GM21528 (cell line): ENCODE measurements at regions not wholly inside any gene's neighbourhood (a gene's known extent, or its start where the extent isn't known, plus 50 kb on each side); places are given as distances from the start of the nearest gene placed in this dataset.
A peak's percentile ranks its signal among the peaks of the same experiment; 100 is the strongest.

Experiments used
- ATAC-seq: cut with Tn5 transposase; IDR thresholded peaks from one replicate; pipeline ENCODE4 v1.9.1; 2021; ENCODE audit warnings: mild to moderate bottlenecking, moderate library complexity; ENCODE audit not compliant: unreplicated experiment, low FRiP score

- no peak for ATAC-seq
Measured at GRCh38 chr15:95843241-95843910, 487.1 kb upstream of the NR2F2 start.

DNA sequence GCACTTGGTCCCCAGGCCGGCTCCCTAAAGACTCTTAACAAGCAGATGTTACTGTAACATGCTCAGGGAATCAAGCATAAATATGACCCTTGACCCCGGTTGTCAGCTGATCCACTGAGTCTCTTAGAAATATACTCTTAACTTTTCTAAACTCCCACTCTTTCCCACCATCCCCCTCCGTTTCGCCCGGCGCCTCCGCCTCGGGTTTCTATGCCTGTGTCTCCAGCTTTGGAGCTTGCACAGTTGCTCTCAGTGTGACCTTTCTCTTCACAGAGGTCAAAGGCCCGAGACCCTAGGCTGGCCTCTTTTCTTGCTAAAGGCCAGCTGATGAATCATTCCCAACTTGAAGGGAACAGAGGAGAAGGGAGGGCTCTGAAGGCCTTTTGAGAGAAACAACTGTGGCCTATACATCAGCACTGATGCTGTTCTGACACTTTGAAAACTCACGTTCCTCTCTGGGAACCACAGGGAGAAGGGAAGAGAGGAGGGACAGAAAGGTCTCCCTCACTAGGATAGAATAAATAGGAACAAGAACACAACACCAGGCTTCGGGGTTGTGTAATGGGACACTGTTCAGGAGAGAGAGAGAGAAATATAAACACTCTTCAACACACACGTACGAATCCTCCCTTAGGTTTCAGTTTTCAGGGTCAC lies 484.5 kb upstream of the NR2F2 start:
- ATAC-seq = no peak

- no peak for ATAC-seq
Measured at GRCh38 chr15:95848126-95848525, 482.4 kb upstream of the NR2F2 start.

DNA sequence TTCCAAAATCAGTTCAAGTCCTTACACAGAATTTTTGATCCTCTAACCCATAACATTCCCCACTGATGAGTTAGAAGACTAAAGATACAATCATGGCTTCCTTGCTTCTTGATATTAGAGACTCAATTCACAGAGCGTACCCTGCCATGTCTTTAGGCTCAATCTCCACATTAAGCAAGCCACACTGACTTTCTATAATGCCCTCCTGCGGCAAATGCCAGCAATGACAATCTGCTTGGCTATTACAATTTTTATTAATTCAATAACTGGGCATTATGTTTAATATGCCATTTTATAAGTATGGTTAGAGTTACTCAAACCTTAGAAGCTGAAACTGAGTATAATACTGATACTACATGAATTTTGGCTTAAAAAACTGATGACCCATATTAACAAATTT lies 479.7 kb upstream of the NR2F2 start:
- no peak for ATAC-seq

DNA sequence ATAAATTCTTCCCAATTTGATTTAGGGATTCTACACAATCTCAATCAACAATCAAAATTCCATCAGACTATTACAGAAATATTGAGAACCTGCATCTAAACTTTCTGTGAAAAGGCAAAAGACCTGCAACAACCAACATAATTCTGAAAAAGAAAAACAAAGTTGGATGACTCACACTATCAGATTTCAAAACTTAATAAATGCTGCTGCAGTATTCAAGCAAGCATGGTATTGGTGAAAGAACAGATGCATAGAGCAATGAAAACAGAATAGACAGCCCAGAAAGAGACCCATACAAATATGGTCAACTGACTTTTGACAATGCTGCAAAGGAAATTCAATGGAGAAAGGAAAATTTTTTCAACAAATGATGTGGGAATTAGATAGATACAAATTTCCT lies 477.1 kb upstream of the NR2F2 start:
- ATAC-seq = no peak

GRCh38 chr15:95857124-95857757 lies 473.3 kb upstream of the NR2F2 start:
- ATAC-seq = no peak

GRCh38 chr15:95857758-95858157 lies 472.7 kb upstream of the NR2F2 start:
- ATAC-seq = no peak

DNA sequence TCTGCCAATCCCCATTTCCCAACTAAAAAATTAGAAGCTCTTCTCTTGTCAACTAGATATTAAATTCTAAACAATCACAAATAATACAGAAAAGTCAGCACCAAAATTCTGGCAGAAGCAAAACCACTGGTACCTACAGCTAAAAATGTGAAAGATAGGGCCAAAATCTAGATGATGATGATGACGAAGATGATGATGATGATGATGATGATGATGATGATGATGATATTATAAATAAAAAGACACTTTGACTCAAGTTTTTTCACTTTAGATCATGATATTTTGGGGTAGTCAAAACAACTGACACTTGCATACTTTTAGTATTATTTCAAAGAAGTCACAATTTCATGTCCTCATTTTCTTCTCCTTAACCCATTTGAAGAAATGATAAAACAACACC lies 470.1 kb upstream of the NR2F2 start:
- no peak for ATAC-seq

DNA sequence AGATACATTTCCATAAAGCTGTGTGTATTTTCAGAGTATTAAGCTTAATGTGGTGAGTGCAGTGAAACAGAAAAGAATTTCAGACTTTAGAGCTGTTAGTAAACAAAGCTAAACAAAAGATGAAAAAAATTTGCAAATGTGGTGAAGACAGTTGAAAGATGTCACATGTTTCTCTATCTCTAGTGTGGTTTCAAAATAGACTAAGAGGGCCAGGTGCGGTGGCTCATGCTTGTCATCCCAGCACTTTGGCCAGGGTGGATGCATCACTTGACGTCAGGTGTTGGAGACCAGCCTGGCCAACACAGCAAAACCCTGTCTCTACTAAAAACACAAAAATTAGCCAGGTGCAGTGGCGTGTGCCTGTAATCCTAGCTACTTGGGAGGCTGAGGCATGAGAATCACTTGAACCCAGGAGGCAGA lies 466.0 kb upstream of the NR2F2 start:
- peak; percentile 78 for ATAC-seq

GRCh38 chr15:95865330-95865739 lies 465.2 kb upstream of the NR2F2 start:
- no peak for ATAC-seq

DNA sequence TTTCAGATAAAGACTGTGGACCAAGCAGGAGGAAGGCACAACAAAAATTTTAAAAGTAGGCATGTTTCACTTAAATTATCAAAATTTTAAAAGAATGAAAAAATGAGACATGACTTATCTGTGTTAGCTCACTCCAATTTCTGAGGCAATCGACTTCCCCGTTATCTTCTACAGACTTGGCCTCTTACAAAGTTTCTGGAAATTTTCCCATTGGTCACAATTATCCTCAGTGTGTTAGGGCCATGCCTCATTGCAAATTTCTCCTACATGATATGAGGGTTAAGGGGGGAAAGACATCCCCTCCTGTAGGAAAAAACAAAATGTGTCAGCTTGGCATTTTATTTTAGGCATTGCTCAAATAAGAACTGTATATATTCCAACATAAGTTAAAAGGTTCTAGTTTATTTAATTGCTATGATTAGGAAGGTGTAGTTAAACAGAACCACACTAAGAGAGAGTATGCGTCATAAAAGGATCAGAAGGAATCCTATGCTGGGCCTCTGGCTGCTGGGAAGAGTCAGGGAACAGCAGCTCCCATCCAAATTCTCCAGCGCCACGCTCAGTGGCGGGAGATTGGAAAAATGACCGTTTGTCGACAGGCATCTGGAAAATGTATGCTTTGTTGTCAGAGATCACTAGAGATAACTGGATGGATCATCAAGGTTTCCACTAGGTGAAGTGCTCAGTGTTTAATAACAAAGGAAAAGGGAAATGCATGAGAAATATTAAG lies 463.6 kb upstream of the NR2F2 start:
- no peak for ATAC-seq

- no peak for ATAC-seq
Measured at GRCh38 chr15:95868450-95868849, 462.1 kb upstream of the NR2F2 start.

DNA sequence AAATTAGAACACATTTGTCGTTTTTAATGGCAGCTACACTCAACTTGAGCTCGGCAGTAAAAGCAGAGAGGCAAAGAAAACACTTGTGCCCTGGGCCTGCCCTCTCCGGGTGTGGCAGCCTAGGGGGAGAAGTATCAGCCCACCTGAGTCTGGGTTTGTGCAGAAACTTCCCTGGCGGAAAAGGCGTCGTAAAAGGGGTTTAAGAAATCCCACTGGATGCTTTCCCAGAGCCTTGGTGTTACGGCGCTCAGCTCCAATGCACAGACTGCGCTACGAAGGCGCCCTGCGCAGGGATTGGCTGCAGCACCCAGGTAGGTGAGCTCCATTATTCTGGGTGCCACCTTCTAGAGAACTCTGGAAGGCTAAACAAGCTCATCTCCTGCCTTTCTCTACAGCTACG lies 461.5 kb upstream of the NR2F2 start:
- no peak for ATAC-seq

DNA sequence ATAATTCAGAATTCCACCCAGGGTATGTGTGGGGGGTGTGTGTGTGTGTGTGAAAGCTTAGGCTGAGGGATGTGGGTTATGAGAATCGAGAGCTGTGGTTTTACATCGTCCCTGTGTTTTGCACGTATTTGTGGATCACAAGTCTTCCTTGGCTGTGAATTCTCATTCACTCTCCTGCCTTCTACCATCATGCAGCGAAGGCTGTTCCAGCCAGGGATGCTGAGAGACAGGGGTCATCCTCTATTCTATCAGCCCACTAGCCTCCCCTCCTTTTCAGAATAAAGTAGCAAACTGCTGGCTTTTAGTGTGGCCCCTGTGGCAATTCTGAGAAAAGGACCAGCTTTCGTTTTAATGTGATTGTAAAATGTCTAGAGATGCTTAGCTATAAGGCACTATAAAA lies 460.6 kb upstream of the NR2F2 start:
- ATAC-seq = no peak

GRCh38 chr15:95872366-95872771 lies 458.1 kb upstream of the NR2F2 start:
- ATAC-seq = no peak

DNA sequence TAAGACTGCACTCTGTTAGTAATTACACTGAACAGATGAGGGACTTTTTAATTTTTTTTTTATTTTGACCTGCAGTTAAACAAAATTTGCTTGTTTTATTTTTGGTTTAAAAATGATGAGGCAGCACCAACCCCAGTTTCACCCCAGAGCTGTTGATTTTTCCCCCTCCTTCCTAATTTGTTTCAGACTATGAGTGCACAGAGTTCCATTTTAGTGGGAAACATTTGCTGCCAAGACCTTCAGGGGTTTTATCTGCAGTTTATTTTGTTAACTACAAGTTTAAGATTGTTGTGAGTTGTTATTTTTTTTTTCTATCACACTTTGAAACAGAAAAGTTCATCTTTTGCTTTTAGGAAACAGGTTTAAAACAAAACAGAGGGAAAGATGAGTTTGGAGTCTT lies 455.9 kb upstream of the NR2F2 start:
- ATAC-seq = no peak

DNA sequence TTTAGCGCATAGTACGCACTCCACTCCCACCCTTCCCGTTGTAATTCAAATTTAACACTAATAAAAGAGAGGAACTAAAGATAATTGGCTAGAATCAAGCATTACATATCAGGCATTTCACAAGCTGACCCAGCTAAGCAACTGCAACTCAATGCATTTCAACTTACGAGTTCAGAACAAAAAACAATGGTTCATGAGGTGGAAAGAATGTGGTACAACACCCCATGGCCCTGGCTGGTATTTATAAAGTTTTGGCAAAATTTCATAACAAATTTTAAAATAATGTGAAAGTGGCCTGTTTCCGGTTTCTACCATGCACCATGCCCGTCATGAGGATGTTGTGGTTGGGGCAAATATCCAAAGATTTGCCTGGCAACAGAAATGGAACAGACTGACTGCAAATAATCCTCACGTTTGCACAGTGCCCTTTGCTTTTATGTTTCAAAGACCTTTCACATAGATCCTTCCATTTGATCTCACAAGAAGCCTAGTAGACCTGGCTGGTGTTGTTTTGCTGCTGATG lies 455.3 kb upstream of the NR2F2 start:
- ATAC-seq = no peak

DNA sequence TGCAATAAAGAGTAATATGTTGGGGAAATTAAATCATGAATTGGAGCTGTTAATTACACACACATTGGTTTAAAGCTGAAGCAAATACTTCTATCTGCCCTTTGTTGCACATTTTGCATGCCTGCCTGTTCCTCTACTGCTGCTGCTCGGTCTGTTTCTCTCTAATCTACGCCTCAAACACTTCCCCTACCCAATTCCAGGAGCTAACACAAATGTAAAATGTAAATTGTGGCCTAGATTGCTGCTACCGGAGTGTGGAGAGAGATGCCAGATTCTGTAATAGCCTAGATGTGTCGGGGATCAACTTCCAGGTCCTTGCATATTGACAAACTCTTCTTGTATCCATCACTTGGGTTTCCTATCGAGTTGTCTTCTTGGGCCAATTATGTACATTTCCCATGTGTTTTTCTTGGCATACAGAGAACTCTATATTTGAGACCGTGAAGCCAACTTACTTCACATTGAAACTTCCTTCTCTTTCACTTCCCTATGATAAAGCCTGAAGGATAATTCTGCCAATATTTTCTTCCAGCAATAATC lies 450.4 kb upstream of the NR2F2 start:
- no peak for ATAC-seq

- no peak for ATAC-seq
Measured at GRCh38 chr15:95880630-95881029, 449.9 kb upstream of the NR2F2 start.

DNA sequence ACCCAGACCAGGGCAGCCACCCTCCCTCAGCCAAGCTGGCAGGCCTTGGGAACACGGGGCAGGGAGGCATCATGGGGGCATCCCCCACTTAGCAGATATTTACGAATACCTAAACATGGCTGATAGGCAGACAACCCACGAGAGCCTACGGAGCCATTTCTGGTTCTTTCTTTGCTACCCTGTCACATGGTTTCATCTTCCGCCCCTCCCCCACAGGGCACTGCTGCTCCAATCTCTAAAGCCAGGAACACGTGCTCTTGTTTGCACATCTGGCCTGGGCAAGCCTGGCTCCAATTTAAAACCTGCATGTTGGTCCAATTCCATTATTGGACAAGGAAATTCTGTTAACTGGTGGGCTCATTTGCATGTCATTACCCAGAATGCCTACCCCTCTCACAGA lies 447.4 kb upstream of the NR2F2 start:
- no peak for ATAC-seq

DNA sequence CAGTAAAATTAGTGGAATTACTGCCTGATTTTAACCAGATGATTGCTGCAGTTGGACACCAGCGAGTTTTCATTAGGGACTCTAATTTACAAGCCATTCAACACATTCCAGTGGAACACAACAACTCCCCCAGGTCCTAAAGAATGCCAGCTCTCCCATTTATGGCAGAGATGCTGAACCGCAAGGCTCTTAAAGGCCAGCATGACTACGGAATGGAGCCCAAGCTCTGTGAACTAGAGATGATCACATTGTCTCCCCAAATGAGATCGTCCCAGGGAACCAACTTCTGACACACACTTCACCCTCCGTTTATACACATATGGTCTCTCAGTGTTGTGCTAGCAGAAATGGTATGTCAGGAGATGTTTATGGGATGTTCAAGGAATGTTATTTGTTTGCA lies 446.2 kb upstream of the NR2F2 start:
- no peak for ATAC-seq
